ENCODE measurements at regions not wholly inside any gene's neighbourhood (a gene's known extent, or its start where the extent isn't known, plus 50 kb on each side); places are given as distances from the start of the nearest gene placed in this dataset.

DNA sequence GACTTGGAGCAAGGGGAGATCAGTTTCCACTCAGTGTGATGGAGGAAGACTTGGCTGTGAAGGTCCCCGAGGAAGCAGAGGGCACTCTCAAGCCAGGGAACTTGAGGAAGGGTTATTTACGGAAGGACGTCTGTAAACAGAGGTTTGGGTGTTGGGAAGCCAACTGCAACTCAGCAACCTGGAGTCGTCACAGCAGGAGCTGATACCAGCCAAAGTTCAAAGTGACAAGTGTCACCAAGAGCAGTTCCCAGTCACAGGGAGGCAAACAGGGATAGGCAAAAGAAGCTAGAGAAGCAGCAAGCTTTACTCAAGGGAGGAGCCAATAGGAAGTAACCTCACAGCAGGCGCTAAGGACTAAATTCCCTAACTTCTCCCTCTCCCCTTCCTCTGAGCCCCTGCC is 205.5 kb downstream of the EFNB2 start (continued):
- TF ChIP-seq, protein P1, sequence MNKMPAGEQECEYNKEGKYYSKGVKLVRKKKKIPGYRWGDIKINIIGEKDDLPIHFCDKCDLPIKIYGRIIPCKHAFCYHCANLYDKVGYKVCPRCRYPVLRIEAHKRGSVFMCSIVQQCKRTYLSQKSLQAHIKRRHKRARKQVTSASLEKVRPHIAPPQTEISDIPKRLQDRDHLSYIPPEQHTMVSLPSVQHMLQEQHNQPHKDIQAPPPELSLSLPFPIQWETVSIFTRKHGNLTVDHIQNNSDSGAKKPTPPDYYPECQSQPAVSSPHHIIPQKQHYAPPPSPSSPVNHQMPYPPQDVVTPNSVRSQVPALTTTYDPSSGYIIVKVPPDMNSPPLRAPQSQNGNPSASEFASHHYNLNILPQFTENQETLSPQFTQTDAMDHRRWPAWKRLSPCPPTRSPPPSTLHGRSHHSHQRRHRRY (tag by site-specific recombination; IDR thresholded peaks at IDR 0.05): no peak
- TF ChIP-seq ZBTB1 (tag by site-specific recombination; IDR thresholded peaks at IDR 0.05) (no peak), ZNF366 (tag by site-specific recombination; conservative IDR thresholded peaks at IDR 0.05) (no peak), ZFP3 (tag by site-specific recombination; IDR thresholded peaks at IDR 0.05; ENCODE audit: low read depth) (no peak), KLF8 (tag by site-specific recombination; IDR thresholded peaks at IDR 0.05) (no peak)
- TF ChIP-seq, protein P2, sequence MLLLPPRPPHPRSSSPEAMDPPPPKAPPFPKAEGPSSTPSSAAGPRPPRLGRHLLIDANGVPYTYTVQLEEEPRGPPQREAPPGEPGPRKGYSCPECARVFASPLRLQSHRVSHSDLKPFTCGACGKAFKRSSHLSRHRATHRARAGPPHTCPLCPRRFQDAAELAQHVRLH (tag by site-specific recombination; IDR thresholded peaks at IDR 0.05): no peak
- TF ChIP-seq, protein P3, sequence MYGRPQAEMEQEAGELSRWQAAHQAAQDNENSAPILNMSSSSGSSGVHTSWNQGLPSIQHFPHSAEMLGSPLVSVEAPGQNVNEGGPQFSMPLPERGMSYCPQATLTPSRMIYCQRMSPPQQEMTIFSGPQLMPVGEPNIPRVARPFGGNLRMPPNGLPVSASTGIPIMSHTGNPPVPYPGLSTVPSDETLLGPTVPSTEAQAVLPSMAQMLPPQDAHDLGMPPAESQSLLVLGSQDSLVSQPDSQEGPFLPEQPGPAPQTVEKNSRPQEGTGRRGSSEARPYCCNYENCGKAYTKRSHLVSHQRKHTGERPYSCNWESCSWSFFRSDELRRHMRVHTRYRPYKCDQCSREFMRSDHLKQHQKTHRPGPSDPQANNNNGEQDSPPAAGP (tag by site-specific recombination; IDR thresholded peaks at IDR 0.05): no peak

DNA sequence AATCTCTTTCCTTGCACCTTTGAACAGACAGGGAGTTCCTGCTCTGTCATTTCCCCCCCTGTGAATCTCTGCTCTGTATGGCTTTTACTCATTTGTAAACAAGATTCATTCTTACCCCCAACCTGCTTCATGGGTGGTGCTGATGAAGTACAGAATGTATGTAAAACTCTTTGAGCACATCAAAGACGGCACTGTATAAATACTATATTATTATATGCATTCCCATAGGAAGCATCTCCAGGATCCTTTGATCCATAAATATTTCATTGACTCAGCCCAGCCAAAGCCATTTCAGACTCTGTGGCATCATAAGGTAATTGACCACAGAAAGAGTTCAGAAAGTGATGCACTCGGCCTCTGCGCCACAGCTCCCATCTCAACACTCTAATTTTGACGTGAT is 208.7 kb downstream of the EFNB2 start:
- Histone ChIP-seq H3K36me3 (ENCODE audit: control insufficient read depth in 2 of 2, insufficient read depth in 1 of 2, low read length in 2 of 2) (no peaks in the 10 kb centered on the region), H3K9me3 (ENCODE audit: control insufficient read depth, insufficient read depth, low read depth, low read length) (no peaks in the 10 kb centered on the region), H3K4me1 (ENCODE audit: control insufficient read depth, insufficient read depth, low read length) (no peaks in the 10 kb centered on the region), H3K4me3 (ENCODE audit: low read depth, low read length) (no peak overlapping the region), H3K27ac (ENCODE audit: extremely low read depth, low read depth, low read length) (no peak overlapping the region)
- ChIA-PET POLR2A (no interaction called here), CTCF (no interaction called here)
- TF ChIP-seq, protein P4, sequence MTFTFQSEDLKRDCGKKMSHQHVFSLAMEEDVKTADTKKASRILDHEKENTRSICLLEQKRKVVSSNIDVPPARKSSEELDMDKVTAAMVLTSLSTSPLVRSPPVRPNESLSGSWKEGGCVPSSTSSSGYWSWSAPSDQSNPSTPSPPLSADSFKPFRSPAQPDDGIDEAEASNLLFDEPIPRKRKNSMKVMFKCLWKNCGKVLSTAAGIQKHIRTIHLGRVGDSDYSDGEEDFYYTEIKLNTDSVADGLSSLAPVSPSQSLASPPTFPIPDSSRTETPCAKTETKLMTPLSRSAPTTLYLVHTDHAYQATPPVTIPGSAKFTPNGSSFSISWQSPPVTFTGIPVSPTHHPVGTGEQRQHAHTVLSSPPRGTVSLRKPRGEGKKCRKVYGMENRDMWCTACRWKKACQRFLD (tag by site-specific recombination; IDR thresholded peaks at IDR 0.05): no peak
- TF ChIP-seq, protein P5, sequence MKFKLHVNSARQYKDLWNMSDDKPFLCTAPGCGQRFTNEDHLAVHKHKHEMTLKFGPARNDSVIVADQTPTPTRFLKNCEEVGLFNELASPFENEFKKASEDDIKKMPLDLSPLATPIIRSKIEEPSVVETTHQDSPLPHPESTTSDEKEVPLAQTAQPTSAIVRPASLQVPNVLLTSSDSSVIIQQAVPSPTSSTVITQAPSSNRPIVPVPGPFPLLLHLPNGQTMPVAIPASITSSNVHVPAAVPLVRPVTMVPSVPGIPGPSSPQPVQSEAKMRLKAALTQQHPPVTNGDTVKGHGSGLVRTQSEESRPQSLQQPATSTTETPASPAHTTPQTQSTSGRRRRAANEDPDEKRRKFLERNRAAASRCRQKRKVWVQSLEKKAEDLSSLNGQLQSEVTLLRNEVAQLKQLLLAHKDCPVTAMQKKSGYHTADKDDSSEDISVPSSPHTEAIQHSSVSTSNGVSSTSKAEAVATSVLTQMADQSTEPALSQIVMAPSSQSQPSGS (tag by site-specific recombination; IDR thresholded peaks at IDR 0.05; ENCODE audit: low read depth): no peak
- TF ChIP-seq SALL2 (tag by site-specific recombination; IDR thresholded peaks at IDR 0.05; ENCODE audit: borderline replicate concordance): no peak

DNA sequence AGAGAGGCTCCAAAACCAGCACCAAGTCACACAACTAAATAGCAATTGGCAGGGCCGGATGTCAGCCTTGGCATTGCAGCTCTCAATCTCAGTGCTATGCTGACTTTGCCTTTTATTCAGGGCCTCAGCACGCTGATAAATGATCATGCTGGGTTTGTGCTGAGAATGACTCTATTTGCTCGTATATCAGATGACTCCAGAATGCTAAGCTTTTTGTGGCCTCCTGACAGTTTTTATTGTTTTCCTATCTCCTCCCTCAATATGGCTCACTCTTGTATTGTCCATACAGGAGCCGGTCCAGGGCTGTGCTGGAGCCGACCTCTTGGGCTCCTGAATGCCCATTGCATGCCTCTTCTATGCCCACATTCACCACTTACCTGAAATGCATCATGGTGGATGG is 211.0 kb downstream of the EFNB2 start:
- no peak for TF ChIP-seq ZNF174 (tag by site-specific recombination; IDR thresholded peaks at IDR 0.05)
- TF ChIP-seq ZNF843 (tag by site-specific recombination; IDR thresholded peaks at IDR 0.05): no peak
- no peak for TF ChIP-seq ZSCAN16 (tag by site-specific recombination; IDR thresholded peaks at IDR 0.05)
- no peak for TF ChIP-seq ZEB2 (tag by site-specific recombination; IDR thresholded peaks at IDR 0.05)
- no peak for TF ChIP-seq BCL11A (tag by site-specific recombination; IDR thresholded peaks at IDR 0.05; ENCODE audit: low read depth)
- no peak for TF ChIP-seq ZNF292 (tag by site-specific recombination; IDR thresholded peaks at IDR 0.05; ENCODE audit: borderline replicate concordance, low read depth)
- TF ChIP-seq GLI4 (tag by site-specific recombination; IDR thresholded peaks at IDR 0.05): no peak
- TF ChIP-seq ZNF521 (tag by site-specific recombination; IDR thresholded peaks at IDR 0.05): no peak
- TF ChIP-seq, protein P6, sequence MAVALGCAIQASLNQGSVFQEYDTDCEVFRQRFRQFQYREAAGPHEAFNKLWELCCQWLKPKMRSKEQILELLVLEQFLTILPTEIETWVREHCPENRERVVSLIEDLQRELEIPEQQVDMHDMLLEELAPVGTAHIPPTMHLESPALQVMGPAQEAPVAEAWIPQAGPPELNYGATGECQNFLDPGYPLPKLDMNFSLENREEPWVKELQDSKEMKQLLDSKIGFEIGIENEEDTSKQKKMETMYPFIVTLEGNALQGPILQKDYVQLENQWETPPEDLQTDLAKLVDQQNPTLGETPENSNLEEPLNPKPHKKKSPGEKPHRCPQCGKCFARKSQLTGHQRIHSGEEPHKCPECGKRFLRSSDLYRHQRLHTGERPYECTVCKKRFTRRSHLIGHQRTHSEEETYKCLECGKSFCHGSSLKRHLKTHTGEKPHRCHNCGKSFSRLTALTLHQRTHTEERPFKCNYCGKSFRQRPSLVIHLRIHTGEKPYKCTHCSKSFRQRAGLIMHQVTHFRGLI (tag by site-specific recombination; IDR thresholded peaks at IDR 0.05): no peak
- TF ChIP-seq SETDB1 (IDR thresholded peaks at IDR 0.05; ENCODE audit: insufficient read length, low read length): no peak
- no peak for TF ChIP-seq KLF10 (tag by site-specific recombination; IDR thresholded peaks at IDR 0.05)
- no peak for TF ChIP-seq ZNF223 (tag by site-specific recombination; IDR thresholded peaks at IDR 0.05)
- no peak for TF ChIP-seq ZNF239 (tag by site-specific recombination; IDR thresholded peaks at IDR 0.05)
- no peak for TF ChIP-seq REPIN1 (tag by site-specific recombination; IDR thresholded peaks at IDR 0.05; ENCODE audit: low read depth)
- no peak for TF ChIP-seq ZNF571 (tag by site-specific recombination; IDR thresholded peaks at IDR 0.05)
- no peak for TF ChIP-seq ZNF501 (tag by site-specific recombination; IDR thresholded peaks at IDR 0.05)
- CTCF ChIA-PET: no interaction called here
- POLR2A ChIA-PET: no interaction called here
- no peaks in the 10 kb centered on the region for H3K36me3 ChIP-seq (ENCODE audit: control insufficient read depth in 2 of 2, insufficient read depth in 1 of 2, low read length in 2 of 2)
- no peak overlapping the region for H3K4me3 ChIP-seq (ENCODE audit: low read depth, low read length)
- no peak overlapping the region for H3K27ac ChIP-seq (ENCODE audit: extremely low read depth, low read depth, low read length)
- H3K9me3 ChIP-seq (ENCODE audit: control insufficient read depth, insufficient read depth, low read depth, low read length): no peaks in the 10 kb centered on the region
- H3K4me1 ChIP-seq (ENCODE audit: control insufficient read depth, insufficient read depth, low read length): no peaks in the 10 kb centered on the region
